IMR-90 (cell line): ENCODE measurements at regions not wholly inside any gene's neighbourhood (a gene's known extent, or its start where the extent isn't known, plus 50 kb on each side); places are given as distances from the start of the nearest gene placed in this dataset.

Experiments used
- ATAC-seq: fragments of 200-7000 bp; cut with Tn5 transposase; 2 replicates; pipeline ENCODE4 v1.9.1; 2020; ENCODE audit warnings: low read depth, mild to moderate bottlenecking, moderate library complexity
- BruUV-seq: library from RNA; stranded (reverse); fragments of 400-500 nt; replicated peaks from 2 replicates; lab custom pipeline; 2021; lab: Mats Ljungman, UMichigan
- CTCF ChIA-PET: fragments of 300-600 bp; formaldehyde crosslinking; extraction: SDS; loops from one replicate; lab custom pipeline; 2021; ENCODE audit warnings: antibody characterized with exemption; lab: Yijun Ruan, JAX
- POLR2A ChIA-PET: fragments of 300-600 bp; sonication (Branson Sonifier 250); formaldehyde crosslinking; loops from one replicate; lab custom pipeline; 2022; ENCODE audit warnings: antibody characterized with exemption; ENCODE audit not compliant: unreplicated experiment; lab: Charles Lee
- DNase-seq: peaks from one replicate; pipeline ENCODE4 v3.0.0; 2013
- H2AFZ ChIP-seq: replicated peaks from 2 replicates; pipeline ENCODE3; 2013; ENCODE audit warnings: low read length, mild to moderate bottlenecking; ENCODE audit not compliant: poor library complexity
- H2AK5ac ChIP-seq: 2 replicates; pipeline ENCODE4 v1.6.1; 2013; ENCODE audit warnings: low read depth, low read length, inconsistent platforms
- H2AK9ac ChIP-seq: replicated peaks from 2 replicates; pipeline ENCODE3; 2013; ENCODE audit warnings: mild to moderate bottlenecking, low read depth, low read length, moderate library complexity; ENCODE audit not compliant: poor library complexity
- H2BK120ac ChIP-seq: 2 replicates; pipeline ENCODE4 v1.6.1; 2013; ENCODE audit warnings: low read depth, low read length, inconsistent platforms
- H2BK15ac ChIP-seq: 3 replicates; pipeline ENCODE4 v1.6.1; 2013; ENCODE audit warnings: low read depth, low read length, inconsistent platforms
- H2BK20ac ChIP-seq: 2 replicates; pipeline ENCODE4 v1.6.1; 2013; ENCODE audit warnings: low read depth, mild to moderate bottlenecking, inconsistent platforms, low read length, moderate library complexity
- H2BK5ac ChIP-seq: 2 replicates; pipeline ENCODE4 v1.6.1; 2013; ENCODE audit warnings: mild to moderate bottlenecking, low read depth, low read length, inconsistent platforms; ENCODE audit not compliant: poor library complexity, severe bottlenecking
- H3K14ac ChIP-seq: replicated peaks from 2 replicates; pipeline ENCODE4 v1.6.1; 2013; ENCODE audit warnings: low read depth, low read length, inconsistent platforms
- H3K18ac ChIP-seq: 2 replicates; pipeline ENCODE4 v1.6.1; 2013; ENCODE audit warnings: low read depth, low read length, control low read depth
- H3K23ac ChIP-seq: 2 replicates; pipeline ENCODE4 v1.6.1; 2013; ENCODE audit warnings: low read depth, low read length, inconsistent platforms
- H3K27ac ChIP-seq: 2 replicates; pipeline ENCODE4 v1.5.1; 2013; ENCODE audit warnings: mild to moderate bottlenecking, control low read depth, low read length; ENCODE audit not compliant: insufficient read depth
- H3K27me3 ChIP-seq: 2 replicates; pipeline ENCODE4 v1.6.1; 2013; ENCODE audit warnings: low read length; ENCODE audit not compliant: control insufficient read depth, insufficient read depth
- H3K36me3 ChIP-seq: 2 replicates; pipeline ENCODE4 v1.6.1; 2013; ENCODE audit warnings: low read length, mixed read lengths; ENCODE audit not compliant: control insufficient read depth, insufficient read depth
- H3K4ac ChIP-seq: 2 replicates; pipeline ENCODE4 v1.6.1; 2013; ENCODE audit warnings: low read depth, low read length, inconsistent platforms
- H3K4me1 ChIP-seq: 2 replicates; pipeline ENCODE4 v1.6.1; 2013; ENCODE audit warnings: low read length, mixed read lengths; ENCODE audit not compliant: control insufficient read depth, insufficient read depth
- H3K4me2 ChIP-seq: 2 replicates; pipeline ENCODE4 v1.6.1; 2013; ENCODE audit warnings: low read depth, mild to moderate bottlenecking, control low read depth, low read length, moderate library complexity
- H3K4me3 ChIP-seq: 2 replicates; pipeline ENCODE4 v1.5.1; 2013; ENCODE audit warnings: low read depth, mild to moderate bottlenecking, control low read depth, low read length, moderate library complexity; ENCODE audit not compliant: insufficient read depth
- H3K56ac ChIP-seq: 2 replicates; pipeline ENCODE4 v1.6.1; 2013; ENCODE audit warnings: low read length, inconsistent platforms; ENCODE audit not compliant: insufficient read depth; ENCODE audit errors: extremely low read depth
- H3K79me1 ChIP-seq, 2 experiments: 2 replicates each; pipeline ENCODE4 v1.6.1; 2013; ENCODE audit warnings: low read length in 2 of 2, inconsistent platforms in 1 of 2, low read depth in 1 of 2
- H3K9ac ChIP-seq: 2 replicates; pipeline ENCODE4 v1.6.1; 2013; ENCODE audit warnings: low read depth, low read length, control low read depth
- H3K9me1 ChIP-seq: 2 replicates; pipeline ENCODE4 v1.6.1; 2013; ENCODE audit warnings: low read length, inconsistent platforms; ENCODE audit not compliant: insufficient read depth
- H3K9me3 ChIP-seq: 2 replicates; pipeline ENCODE4 v1.6.1; 2013; ENCODE audit warnings: low read length; ENCODE audit not compliant: control insufficient read depth, insufficient read depth
- H4K20me1 ChIP-seq: 2 replicates; pipeline ENCODE4 v1.6.1; 2013; ENCODE audit warnings: low read length, inconsistent platforms; ENCODE audit not compliant: insufficient read depth
- H4K5ac ChIP-seq: 2 replicates; pipeline ENCODE4 v1.6.1; 2013; ENCODE audit warnings: mild to moderate bottlenecking, low read depth, low read length, control low read depth
- H4K8ac ChIP-seq, 2 experiments: 2 replicates each; pipeline ENCODE4 v1.6.1; 2013; ENCODE audit warnings: low read depth in 2 of 2, low read length in 2 of 2, control low read depth in 1 of 2, inconsistent platforms in 1 of 2
- H4K91ac ChIP-seq: 2 replicates; pipeline ENCODE4 v1.6.1; 2013; ENCODE audit warnings: low read depth, low read length, inconsistent platforms; ENCODE audit not compliant: insufficient read depth
- BHLHE40 ChIP-seq: fragments of 150-350 bp; IDR thresholded peaks from 2 replicates; pipeline ENCODE4 v1.6.1; 2016; ENCODE audit warnings: mild to moderate bottlenecking, low read depth, low read length
- CHD1 ChIP-seq: IDR thresholded peaks from 2 replicates; pipeline ENCODE4 v1.6.1; 2012; ENCODE audit warnings: low read depth, low read length, improper control_type of control experiment
- FOS ChIP-seq: fragments of 150-350 bp; IDR thresholded peaks from 2 replicates; pipeline ENCODE4 v1.6.1; 2016; ENCODE audit warnings: low read depth, low read length
- MAFK ChIP-seq: IDR thresholded peaks from 2 replicates; pipeline ENCODE4 v1.6.1; 2012; ENCODE audit warnings: low read depth, low read length, improper control_type of control experiment
- MAZ ChIP-seq: IDR thresholded peaks from 2 replicates; pipeline ENCODE4 v1.6.1; 2012; ENCODE audit warnings: low read depth, mild to moderate bottlenecking, low read length, improper control_type of control experiment, moderate library complexity, borderline replicate concordance
- MXI1 ChIP-seq: IDR thresholded peaks from 2 replicates; pipeline ENCODE4 v1.6.1; 2012; ENCODE audit warnings: low read depth, mild to moderate bottlenecking, low read length, moderate library complexity, borderline replicate concordance
- NFE2L2 ChIP-seq: fragments of 150-350 bp; IDR thresholded peaks from 2 replicates; pipeline ENCODE4 v1.6.1; 2016; ENCODE audit warnings: low read depth, mild to moderate bottlenecking, low read length
- RAD21 ChIP-seq: IDR thresholded peaks from 2 replicates; pipeline ENCODE4 v1.6.1; 2012; ENCODE audit warnings: low read length, improper control_type of control experiment
- RFX5 ChIP-seq: IDR thresholded peaks from 2 replicates; pipeline ENCODE4 v1.8.0; 2012; ENCODE audit warnings: low read depth, mild to moderate bottlenecking, low read length, moderate library complexity
- SMC3 ChIP-seq: fragments of 150-350 bp; IDR thresholded peaks from 2 replicates; pipeline ENCODE4 v1.6.1; 2016; ENCODE audit warnings: low read depth, mild to moderate bottlenecking, antibody characterized with exemption, low read length, moderate library complexity
- dilution Hi-C: fragments of 300-500 bp; cut with HindIII; formaldehyde crosslinking; loops from one replicate; pipeline ENCODE4 v1.14.3; 2018; ENCODE audit warnings: low sequenced_read_pairs; ENCODE audit not compliant: unreplicated experiment
- in situ Hi-C: fragments of 300-500 bp; cut with MboI; formaldehyde crosslinking; loops from 3 replicates; pipeline ENCODE4 v1.14.3; 2019; ENCODE audit warnings: low sequenced_read_pairs, inconsistent platforms, mixed read lengths
- intact Hi-C: fragments of 100-400 bp; cut with micrococcal nuclease; formaldehyde crosslinking; loops from 2 replicates; pipeline ENCODE4 v1.10.0; 2022
- TF ChIP-seq, protein P1 (sequence below): fragments of 150-350 bp; IDR thresholded peaks from 2 replicates; pipeline ENCODE4 v1.6.1; 2016; ENCODE audit warnings: low read depth, mild to moderate bottlenecking, low read length, moderate library complexity, borderline replicate concordance
- TF ChIP-seq, protein P2 (sequence below): fragments of 150-350 bp; IDR thresholded peaks from 2 replicates; pipeline ENCODE4 v1.6.1; 2017; ENCODE audit warnings: mild to moderate bottlenecking, antibody characterized with exemption, low read length, low read depth

DNA sequence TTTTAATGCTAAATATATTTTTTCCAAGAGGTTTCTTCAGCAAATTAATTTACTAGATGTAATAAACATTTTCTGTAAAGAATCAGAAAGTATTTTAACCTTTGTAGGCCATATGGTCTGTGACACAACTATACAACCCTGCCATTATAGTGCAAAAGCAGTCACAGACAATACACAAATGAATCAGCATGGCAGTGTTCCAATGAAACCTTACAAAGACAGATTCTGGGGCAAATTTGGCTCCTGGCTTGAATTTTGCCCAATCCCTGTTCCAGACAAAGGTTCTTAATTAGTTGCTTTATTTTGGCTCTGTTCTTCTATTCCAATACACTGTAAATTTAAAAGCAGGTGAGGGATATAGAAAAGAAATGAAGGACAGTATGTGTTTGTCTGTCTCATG lies 352.5 kb downstream of the C12orf50 start:
- H3K18ac ChIP-seq = no peak overlapping the region
- H3K9me3 ChIP-seq = no peaks in the 10 kb centered on the region
- no peak overlapping the region for H4K8ac ChIP-seq
- CTCF ChIA-PET = no interaction called here
- no peak overlapping the region for H3K56ac ChIP-seq
- H3K27me3 ChIP-seq = no peaks in the 10 kb centered on the region
- no peak for ATAC-seq
- dilution Hi-C loops (no loop called here), intact Hi-C loops (no loop called here), in situ Hi-C loops (no loop called here)
- DNase-seq = no peak
- H2BK20ac ChIP-seq = no peak overlapping the region
- H3K23ac ChIP-seq = no peak overlapping the region
- no peak overlapping the region for H2BK5ac ChIP-seq
- H2AK9ac ChIP-seq = no peak overlapping the region
- no peak overlapping the region for H2BK15ac ChIP-seq
- H4K91ac ChIP-seq = no peak overlapping the region
- no peaks in the 10 kb centered on the region for H3K4me1 ChIP-seq
- no peak overlapping the region for H3K4ac ChIP-seq
- H3K4me2 ChIP-seq = no peak overlapping the region
- H3K27ac ChIP-seq = no peak overlapping the region
- H4K20me1 ChIP-seq = no peaks in the 10 kb centered on the region
- no peak overlapping the region for H2BK120ac ChIP-seq
- no peaks in the 10 kb centered on the region for H3K9me1 ChIP-seq
- no peak overlapping the region for H3K4me3 ChIP-seq
- H2AK5ac ChIP-seq = no peak overlapping the region
- H3K9ac ChIP-seq = no peak overlapping the region
- no peaks in the 10 kb centered on the region for H3K36me3 ChIP-seq
- H3K79me1 ChIP-seq = no peaks in the 10 kb centered on the region
- BruUV-seq = no TSS peak
- POLR2A ChIA-PET = no interaction called here
- TF ChIP-seq RAD21 (no peak), SMC3 (no peak), RFX5 (no peak), BHLHE40 (no peak), CHD1 (no peak), MAZ (no peak), FOS (no peak), MAFK (no peak), NFE2L2 (no peak), MXI1 (no peak)
- TF ChIP-seq, protein P1, sequence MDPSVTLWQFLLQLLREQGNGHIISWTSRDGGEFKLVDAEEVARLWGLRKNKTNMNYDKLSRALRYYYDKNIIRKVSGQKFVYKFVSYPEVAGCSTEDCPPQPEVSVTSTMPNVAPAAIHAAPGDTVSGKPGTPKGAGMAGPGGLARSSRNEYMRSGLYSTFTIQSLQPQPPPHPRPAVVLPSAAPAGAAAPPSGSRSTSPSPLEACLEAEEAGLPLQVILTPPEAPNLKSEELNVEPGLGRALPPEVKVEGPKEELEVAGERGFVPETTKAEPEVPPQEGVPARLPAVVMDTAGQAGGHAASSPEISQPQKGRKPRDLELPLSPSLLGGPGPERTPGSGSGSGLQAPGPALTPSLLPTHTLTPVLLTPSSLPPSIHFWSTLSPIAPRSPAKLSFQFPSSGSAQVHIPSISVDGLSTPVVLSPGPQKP = no peak
- TF ChIP-seq, protein P2, sequence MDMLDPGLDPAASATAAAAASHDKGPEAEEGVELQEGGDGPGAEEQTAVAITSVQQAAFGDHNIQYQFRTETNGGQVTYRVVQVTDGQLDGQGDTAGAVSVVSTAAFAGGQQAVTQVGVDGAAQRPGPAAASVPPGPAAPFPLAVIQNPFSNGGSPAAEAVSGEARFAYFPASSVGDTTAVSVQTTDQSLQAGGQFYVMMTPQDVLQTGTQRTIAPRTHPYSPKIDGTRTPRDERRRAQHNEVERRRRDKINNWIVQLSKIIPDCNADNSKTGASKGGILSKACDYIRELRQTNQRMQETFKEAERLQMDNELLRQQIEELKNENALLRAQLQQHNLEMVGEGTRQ = no peak
- no peak overlapping the region for H3K14ac ChIP-seq
- no peak overlapping the region for H2AFZ ChIP-seq
- H4K5ac ChIP-seq = no peak overlapping the region
